Transverse colon (tissue), 4 donors: ENCODE measurements at regions not wholly inside any gene's neighbourhood (a gene's known extent, or its start where the extent isn't known, plus 50 kb on each side); places are given as distances from the start of the nearest gene placed in this dataset.

ENCODE experiments used
- DNase-seq: peaks from one replicate; pipeline ENCODE4 v3.0.0-alpha.2; 2019
- H3K27ac ChIP-seq, 4 donors: fragments of 200-600 bp; sonication (generic); 2 replicates each; pipeline ENCODE4 v1.5.1; 2016 to 2018; ENCODE audit warnings: inconsistent platforms in 4 of 4
- H3K27me3 ChIP-seq: fragments of 200-600 bp; sonication (generic); 2 replicates; pipeline ENCODE4 v1.5.1; 2017; ENCODE audit warnings: inconsistent platforms
- H3K36me3 ChIP-seq, 4 donors: fragments of 200-600 bp; sonication (generic); 2 replicates each; pipeline ENCODE4 v1.5.1; 2017 to 2019; ENCODE audit warnings: inconsistent platforms in 4 of 4
- H3K4me1 ChIP-seq, 4 donors: fragments of 200-600 bp; sonication (generic); 2 replicates each; pipeline ENCODE4 v1.5.1; 2017 to 2020; ENCODE audit warnings: inconsistent platforms in 4 of 4
- H3K4me3 ChIP-seq, 4 donors: fragments of 200-600 bp; sonication (generic); 1 replicate in 1 of 4; 2 replicates in 3 of 4; pipeline versions ENCODE4 v1.5.1 to v1.6.1; 2017 to 2019; ENCODE audit warnings: inconsistent platforms in 4 of 4
- H3K9me3 ChIP-seq, 2 donors: fragments of 200-600 bp; sonication (generic); 2 replicates each; pipeline ENCODE4 v1.5.1; 2017 to 2019; ENCODE audit warnings: inconsistent platforms in 2 of 2
- EP300 ChIP-seq: sonication (generic); formaldehyde crosslinking; IDR thresholded peaks from one replicate; pipeline ENCODE4 v1.6.1; 2017; ENCODE audit warnings: antibody characterized with exemption, low read depth
- POLR2A ChIP-seq: fragments of 450-650 bp; IDR thresholded peaks from one replicate; pipeline ENCODE4 v1.6.1; 2016; ENCODE audit warnings: antibody characterized with exemption, mild to moderate bottlenecking, moderate library complexity
- POLR2AphosphoS5 ChIP-seq, 3 donors: sonication (generic); formaldehyde crosslinking; IDR thresholded peaks; one replicate each; pipeline ENCODE4 v1.6.1; 2016; ENCODE audit warnings: antibody characterized with exemption in 3 of 3
- WGBS, 2 donors: methylation state at CpG; one replicate each; pipeline ENCODE4 v1.1.5; 2018; ENCODE audit warnings: low coverage in 1 of 2; 5-methylcytosine and 5-hydroxymethylcytosine counted together
- in situ Hi-C, 4 donors: fragments of 200-750 bp; cut with MboI; loops; one replicate each; pipeline versions ENCODE4 v1.15.0 to v1.15.1; 2017; ENCODE audit warnings: low sequenced_read_pairs in 3 of 4, low pct_ligation_motif_present in 1 of 4, low pct_unique_long_range_greater_than_20kb in 1 of 4
- intact Hi-C: fragments of 100-400 bp; cut with DNase I; formaldehyde crosslinking; loops from one replicate; pipeline ENCODE4 v1.15.1; 2023; ENCODE audit warnings: low total_unique reads
- TF ChIP-seq, protein P1 (sequence below), 5 experiments: fragments of 200-600 bp in 3 of 5; fragments of 450-650 bp in 2 of 5; sonication (generic) in 3 of 5; IDR thresholded peaks; 1 replicate in 2 of 5; 2 replicates in 3 of 5; pipeline ENCODE4 v1.5.1; 2016 to 2017; ENCODE audit warnings: antibody characterized with exemption in 5 of 5, inconsistent platforms in 3 of 5, mild to moderate bottlenecking in 2 of 5, moderate library complexity in 1 of 5

DNA sequence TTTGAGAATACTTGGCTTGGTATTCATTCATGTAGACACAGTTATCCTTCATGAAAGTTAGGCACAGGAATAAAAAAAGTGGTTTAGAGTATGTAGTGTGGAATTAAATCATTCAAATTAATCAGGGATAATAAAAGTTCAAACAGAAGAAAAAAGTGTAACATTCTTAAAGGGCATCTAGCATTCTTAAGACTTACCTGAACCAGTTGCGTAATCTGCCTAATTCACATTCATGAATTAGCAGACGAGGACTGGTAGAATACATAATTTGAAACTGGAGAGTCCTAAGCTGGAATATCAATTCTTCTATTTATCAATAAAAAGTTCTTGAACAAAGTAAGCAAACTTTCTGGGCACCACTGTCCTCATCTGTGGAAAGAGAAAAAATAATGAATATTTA lies 157.0 kb upstream of the DEPDC1 start:
- 79 to 84% methylated on average over 2 of the region's 2 CpGs for WGBS, 2 donors
- H3K9me3 ChIP-seq, result no peaks in the 10 kb centered on the region
- in situ Hi-C loops (no loop called here), intact Hi-C loops (no loop called here)
- no peak overlapping the region for H3K27ac ChIP-seq
- no peak overlapping the region for H3K4me3 ChIP-seq
- H3K36me3 ChIP-seq, result no peaks in the 10 kb centered on the region
- no peak for DNase-seq
- H3K4me1 ChIP-seq, result no peaks in the 10 kb centered on the region
- H3K27me3 ChIP-seq, result no peaks in the 10 kb centered on the region
- TF ChIP-seq EP300, result no peak
- TF ChIP-seq POLR2AphosphoS5 (IDR thresholded peaks at IDR 0.05), result no peak
- TF ChIP-seq POLR2A, result no peak
- TF ChIP-seq, protein P1, sequence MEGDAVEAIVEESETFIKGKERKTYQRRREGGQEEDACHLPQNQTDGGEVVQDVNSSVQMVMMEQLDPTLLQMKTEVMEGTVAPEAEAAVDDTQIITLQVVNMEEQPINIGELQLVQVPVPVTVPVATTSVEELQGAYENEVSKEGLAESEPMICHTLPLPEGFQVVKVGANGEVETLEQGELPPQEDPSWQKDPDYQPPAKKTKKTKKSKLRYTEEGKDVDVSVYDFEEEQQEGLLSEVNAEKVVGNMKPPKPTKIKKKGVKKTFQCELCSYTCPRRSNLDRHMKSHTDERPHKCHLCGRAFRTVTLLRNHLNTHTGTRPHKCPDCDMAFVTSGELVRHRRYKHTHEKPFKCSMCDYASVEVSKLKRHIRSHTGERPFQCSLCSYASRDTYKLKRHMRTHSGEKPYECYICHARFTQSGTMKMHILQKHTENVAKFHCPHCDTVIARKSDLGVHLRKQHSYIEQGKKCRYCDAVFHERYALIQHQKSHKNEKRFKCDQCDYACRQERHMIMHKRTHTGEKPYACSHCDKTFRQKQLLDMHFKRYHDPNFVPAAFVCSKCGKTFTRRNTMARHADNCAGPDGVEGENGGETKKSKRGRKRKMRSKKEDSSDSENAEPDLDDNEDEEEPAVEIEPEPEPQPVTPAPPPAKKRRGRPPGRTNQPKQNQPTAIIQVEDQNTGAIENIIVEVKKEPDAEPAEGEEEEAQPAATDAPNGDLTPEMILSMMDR (IDR thresholded peaks at IDR 0.05), result no peak

DNA sequence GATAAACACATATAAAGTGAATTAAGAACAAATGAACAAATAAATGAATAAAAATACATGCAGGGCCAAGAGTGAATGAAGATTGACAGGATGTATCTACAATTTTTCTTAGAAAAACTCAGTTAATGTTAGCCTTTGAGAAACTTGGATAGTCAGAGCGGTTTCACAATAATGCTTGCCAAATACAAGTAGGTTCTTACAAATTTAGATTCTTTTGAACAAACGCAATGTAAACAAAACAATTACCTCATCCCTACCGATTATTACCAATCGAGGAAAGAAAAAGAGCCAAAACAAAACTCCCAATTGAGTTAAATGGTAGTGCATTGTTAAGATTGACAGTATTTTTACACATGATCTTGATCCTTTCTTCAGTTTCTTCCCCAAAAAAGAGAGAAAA lies 176.9 kb upstream of the DEPDC1 start:
- TF ChIP-seq EP300 (no peak), POLR2AphosphoS5 (IDR thresholded peaks at IDR 0.05) (no peak), POLR2A (no peak)
- TF ChIP-seq, protein P1 (IDR thresholded peaks at IDR 0.05), result no peak
- no peak for DNase-seq
- Histone ChIP-seq H3K4me1 (no peaks in the 10 kb centered on the region), H3K27ac (no peak overlapping the region), H3K27me3 (no peaks in the 10 kb centered on the region), H3K9me3 (no peaks in the 10 kb centered on the region), H3K4me3 (no peak overlapping the region), H3K36me3 (no peaks in the 10 kb centered on the region)
- in situ Hi-C loops, result no loop called here
- intact Hi-C loops, result no loop called here
- 70 to 73% methylated on average over 4 of the region's 4 CpGs for WGBS, 2 donors

DNA sequence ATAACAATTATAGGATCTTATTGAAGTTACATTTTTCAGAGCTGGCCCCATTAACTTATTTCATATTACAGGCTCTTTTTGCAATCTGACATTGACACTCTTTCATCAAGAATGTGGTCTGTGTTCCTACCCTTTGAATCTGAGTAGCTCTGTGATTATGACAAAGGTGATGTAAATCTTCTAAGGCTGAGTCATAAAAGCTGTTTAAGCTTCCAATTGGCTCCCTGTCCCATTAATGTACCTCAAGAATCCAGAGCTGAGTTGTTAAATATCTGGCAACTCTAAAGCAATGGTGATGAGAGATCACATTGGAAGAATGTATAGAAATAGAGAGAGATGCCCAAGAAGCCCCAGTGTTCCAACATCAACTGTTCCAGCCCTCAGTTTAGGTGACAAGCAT lies 178.5 kb upstream of the DEPDC1 start:
- TF ChIP-seq POLR2AphosphoS5 (IDR thresholded peaks at IDR 0.05), result no peak
- no peak for TF ChIP-seq POLR2A
- TF ChIP-seq EP300, result no peak
- TF ChIP-seq, protein P1 (IDR thresholded peaks at IDR 0.05), result no peak
- no peaks in the 10 kb centered on the region for H3K9me3 ChIP-seq
- intact Hi-C loops, result no loop called here
- no peak overlapping the region for H3K27ac ChIP-seq
- no peak overlapping the region for H3K4me3 ChIP-seq
- in situ Hi-C loops, result no loop called here
- H3K36me3 ChIP-seq, result no peaks in the 10 kb centered on the region
- H3K4me1 ChIP-seq, result no peaks in the 10 kb centered on the region
- no peaks in the 10 kb centered on the region for H3K27me3 ChIP-seq
- no peak for DNase-seq

DNA sequence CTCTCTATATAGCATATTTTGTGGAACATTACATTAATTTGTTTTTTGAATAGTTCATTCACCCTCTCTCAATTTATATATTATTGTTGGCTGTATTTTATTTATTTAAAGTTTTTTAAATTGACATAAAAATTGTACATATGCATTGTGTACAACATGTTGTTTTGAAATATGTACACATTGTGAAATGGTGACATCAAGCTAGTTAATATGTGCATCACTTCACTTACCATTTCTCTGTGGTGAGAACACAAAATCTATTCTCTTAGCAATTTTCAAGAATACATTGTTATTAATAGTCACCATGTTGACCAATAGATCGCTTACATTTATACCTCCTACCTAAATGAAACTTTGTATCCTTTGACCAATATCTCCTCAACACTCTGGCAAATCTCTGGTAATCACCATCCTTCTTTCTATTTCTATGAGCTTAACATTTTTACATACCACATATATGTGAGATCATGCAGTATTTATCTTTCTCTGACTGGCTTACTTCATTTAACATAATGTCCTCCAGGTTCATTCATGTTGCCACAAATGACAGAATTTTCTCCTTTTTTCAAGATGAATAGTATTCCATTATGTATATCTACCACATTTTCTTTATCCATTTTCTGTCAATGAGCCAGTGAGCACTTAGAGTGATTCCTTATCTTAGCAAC lies 180.9 kb upstream of the DEPDC1 start:
- Histone ChIP-seq H3K27me3 (no peaks in the 10 kb centered on the region), H3K27ac (no peak overlapping the region), H3K4me3 (no peak overlapping the region), H3K36me3 (no peaks in the 10 kb centered on the region), H3K4me1 (no peaks in the 10 kb centered on the region), H3K9me3 (no peaks in the 10 kb centered on the region)
- TF ChIP-seq POLR2A (no peak), POLR2AphosphoS5 (IDR thresholded peaks at IDR 0.05) (no peak), EP300 (no peak)
- TF ChIP-seq, protein P1 (IDR thresholded peaks at IDR 0.05), result no peak
- in situ Hi-C loops, result no loop called here
- intact Hi-C loops, result no loop called here
- no peak for DNase-seq
- WGBS, 2 donors, result 94 to 100% methylated on average over 1 of the region's 1 CpG
